GM12872 (cell line): ENCODE measurements at regions not wholly inside any gene's neighbourhood (a gene's known extent, or its start where the extent isn't known, plus 50 kb on each side); places are given as distances from the start of the nearest gene placed in this dataset.

Source experiments
- TF ChIP-seq, protein P1 (sequence below): IDR thresholded peaks from 3 replicates; pipeline ENCODE4 v1.5.1; 2011; ENCODE audit warnings: low read depth, mild to moderate bottlenecking, low read length, moderate library complexity; ENCODE audit not compliant: insufficient read depth

DNA sequence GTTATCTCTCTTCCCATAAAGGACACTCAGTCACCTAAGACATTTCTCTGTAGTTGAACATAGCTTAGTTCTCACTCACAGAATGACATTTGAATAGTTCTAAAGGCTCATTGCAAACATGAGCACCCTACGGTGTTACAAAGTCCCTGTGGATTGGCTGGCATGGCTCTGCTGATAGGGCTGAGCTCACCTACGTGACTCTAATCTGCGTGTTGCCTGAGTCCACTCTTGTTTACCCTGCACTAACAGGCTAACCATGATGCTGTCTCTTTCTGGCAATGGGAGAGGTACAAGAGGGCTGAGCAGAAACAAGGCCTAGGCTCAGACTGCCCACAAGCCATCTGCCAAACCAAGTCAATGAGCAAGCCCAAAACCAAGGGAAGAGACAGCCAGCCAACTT is 103.6 kb downstream of the PALM2AKAP2 start:
- TF ChIP-seq, protein P1, sequence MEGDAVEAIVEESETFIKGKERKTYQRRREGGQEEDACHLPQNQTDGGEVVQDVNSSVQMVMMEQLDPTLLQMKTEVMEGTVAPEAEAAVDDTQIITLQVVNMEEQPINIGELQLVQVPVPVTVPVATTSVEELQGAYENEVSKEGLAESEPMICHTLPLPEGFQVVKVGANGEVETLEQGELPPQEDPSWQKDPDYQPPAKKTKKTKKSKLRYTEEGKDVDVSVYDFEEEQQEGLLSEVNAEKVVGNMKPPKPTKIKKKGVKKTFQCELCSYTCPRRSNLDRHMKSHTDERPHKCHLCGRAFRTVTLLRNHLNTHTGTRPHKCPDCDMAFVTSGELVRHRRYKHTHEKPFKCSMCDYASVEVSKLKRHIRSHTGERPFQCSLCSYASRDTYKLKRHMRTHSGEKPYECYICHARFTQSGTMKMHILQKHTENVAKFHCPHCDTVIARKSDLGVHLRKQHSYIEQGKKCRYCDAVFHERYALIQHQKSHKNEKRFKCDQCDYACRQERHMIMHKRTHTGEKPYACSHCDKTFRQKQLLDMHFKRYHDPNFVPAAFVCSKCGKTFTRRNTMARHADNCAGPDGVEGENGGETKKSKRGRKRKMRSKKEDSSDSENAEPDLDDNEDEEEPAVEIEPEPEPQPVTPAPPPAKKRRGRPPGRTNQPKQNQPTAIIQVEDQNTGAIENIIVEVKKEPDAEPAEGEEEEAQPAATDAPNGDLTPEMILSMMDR = no peak

DNA sequence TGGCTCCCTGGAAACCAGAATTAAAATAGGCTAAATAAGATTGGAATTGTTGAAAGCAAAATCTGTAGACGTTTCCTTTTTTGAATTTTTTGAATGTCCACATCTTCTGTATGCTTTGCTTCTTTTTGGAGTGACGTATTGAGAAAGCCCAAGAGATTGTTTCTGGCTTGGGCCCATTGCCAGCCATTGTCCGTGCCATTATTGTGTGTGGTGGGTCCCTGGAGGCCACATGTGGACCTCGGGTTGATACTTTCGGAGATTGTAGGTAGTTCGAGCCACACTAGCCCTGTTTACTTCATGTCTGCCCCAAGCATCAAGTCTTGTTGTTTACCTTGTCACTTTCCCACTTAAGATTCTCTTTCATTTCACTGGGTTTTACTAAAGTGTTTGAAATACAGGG is 106.0 kb downstream of the PALM2AKAP2 start:
- TF ChIP-seq, protein P1 = no peak

DNA sequence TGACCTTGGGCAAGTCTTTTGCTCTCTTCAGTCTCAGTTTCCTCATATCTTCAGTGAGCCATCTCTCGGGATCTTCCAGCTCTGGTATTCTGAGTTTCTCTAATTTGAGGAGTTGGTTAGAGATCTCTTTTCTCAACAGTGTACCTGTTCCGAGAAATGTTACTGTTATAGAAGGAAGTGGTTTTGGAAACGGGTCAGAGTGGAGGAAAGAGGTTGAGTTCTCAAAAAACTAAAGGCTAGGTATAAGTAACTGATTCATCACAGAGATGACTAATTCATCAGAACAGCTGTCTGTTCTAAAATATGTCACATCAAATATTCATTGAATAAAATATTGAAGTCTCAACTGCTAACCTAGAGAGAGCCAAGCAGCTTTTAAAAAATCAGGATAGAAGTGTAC is 106.6 kb downstream of the PALM2AKAP2 start:
- TF ChIP-seq, protein P1 = no peak

DNA sequence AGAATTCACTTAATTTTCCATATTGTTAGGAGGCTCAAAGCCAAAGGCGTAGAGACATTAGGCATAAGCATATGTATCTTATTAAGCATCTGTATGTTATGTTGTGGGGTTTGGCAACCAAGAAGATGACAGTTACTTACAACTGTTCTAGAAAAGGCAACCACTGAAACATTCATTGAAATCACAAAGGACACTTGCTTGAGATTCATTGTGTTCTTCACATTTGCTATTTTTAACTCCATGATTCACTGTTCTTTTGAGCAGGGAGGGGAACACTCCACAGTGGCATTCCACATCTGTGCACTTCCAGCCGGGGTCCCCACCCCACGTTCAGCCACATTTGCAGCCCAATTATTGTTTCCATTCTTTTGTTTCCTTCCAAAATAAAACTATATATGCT is 107.1 kb downstream of the PALM2AKAP2 start:
- TF ChIP-seq, protein P1 = no peak

DNA sequence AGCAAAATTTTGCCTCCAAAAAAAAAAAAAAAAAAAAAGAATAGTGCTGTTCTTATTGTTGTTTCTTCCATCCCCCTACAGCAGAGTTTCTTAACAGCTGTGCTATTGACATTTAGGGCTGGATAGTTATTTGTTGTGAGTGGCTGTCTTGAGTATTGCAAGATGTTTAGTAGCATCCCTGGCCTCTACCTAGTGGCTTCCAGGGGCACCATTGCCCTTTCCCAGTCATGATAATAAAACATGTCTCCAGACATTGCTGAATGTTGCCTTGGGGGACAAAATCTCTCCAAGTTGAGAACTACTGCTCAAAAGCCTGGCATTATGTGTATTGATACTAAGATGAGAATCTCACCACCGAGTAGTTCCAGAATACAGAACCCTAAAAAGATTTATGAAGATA is 108.7 kb downstream of the PALM2AKAP2 start:
- TF ChIP-seq, protein P1 = no peak

DNA sequence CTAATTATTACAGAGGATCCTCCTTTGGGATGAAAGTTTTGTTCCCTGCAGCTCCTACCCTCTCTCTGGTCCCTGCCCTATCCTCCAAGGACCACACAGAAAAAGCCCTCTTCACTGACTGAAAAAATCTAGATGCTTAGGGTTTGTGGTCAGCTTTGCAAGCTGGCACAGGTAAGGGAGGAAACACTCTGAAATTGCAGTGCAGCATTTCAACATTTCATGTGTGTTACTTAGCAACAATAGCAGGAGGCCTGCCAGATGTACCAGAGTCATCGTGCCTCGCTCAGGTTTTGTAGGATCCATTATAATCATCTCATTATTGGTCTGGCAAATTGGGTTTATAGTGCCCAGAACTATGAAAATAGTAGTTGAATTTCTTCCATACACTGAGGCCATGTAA is 109.5 kb downstream of the PALM2AKAP2 start:
- TF ChIP-seq, protein P1 = no peak

DNA sequence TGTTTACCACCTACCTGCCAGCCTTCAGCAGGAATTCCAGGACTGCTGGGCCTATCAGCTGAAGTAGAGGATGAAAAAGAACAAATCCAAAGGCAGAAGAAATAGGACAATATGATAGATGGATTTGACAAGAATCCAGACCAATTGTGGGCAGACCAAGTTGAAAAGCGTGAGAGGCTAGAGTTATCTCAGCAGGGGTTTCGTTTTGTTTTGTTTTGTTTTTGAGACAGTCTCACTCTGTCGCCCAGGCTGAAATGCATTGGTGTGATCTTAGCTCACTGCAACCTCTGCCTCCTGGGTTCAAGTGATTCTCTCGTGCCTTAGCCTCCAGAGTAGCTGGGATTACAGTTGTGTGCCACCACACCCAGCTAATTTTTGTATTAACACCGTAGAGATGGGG is 113.2 kb downstream of the PALM2AKAP2 start:
- TF ChIP-seq, protein P1 = no peak

DNA sequence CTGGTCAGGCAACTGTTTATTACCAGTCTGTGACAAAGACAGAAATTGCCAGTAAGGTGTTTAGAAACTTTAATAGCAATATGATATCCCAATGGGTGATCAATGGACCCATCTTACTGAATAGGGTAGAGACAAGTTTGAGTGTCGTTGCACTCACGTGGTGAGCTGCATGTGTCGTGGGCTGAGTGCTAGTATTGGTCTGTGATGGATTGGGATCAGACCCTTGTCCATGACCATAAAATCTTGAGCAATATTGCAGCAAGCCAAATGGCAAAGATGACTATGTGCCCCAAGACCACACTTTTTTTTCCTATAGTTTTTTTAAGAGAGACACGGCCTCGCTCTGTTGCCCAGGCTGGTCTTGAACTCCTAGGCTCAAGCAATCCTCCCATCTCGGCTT is 114.5 kb downstream of the PALM2AKAP2 start:
- TF ChIP-seq, protein P1 = no peak
